22Rv1 (cell line): ENCODE measurements at regions not wholly inside any gene's neighbourhood (a gene's known extent, or its start where the extent isn't known, plus 50 kb on each side); places are given as distances from the start of the nearest gene placed in this dataset.

ENCODE experiments used
- ZFX ChIP-seq: fragments of 450-650 bp; IDR thresholded peaks from 2 replicates; pipeline ENCODE4 v1.6.1; 2017; ENCODE audit warnings: antibody characterized with exemption, borderline replicate concordance
- TF ChIP-seq, protein P1 (sequence below): fragments of 450-650 bp; IDR thresholded peaks from 2 replicates; pipeline ENCODE4 v1.5.1; 2017; ENCODE audit warnings: mild to moderate bottlenecking

- TF ChIP-seq, protein P1, sequence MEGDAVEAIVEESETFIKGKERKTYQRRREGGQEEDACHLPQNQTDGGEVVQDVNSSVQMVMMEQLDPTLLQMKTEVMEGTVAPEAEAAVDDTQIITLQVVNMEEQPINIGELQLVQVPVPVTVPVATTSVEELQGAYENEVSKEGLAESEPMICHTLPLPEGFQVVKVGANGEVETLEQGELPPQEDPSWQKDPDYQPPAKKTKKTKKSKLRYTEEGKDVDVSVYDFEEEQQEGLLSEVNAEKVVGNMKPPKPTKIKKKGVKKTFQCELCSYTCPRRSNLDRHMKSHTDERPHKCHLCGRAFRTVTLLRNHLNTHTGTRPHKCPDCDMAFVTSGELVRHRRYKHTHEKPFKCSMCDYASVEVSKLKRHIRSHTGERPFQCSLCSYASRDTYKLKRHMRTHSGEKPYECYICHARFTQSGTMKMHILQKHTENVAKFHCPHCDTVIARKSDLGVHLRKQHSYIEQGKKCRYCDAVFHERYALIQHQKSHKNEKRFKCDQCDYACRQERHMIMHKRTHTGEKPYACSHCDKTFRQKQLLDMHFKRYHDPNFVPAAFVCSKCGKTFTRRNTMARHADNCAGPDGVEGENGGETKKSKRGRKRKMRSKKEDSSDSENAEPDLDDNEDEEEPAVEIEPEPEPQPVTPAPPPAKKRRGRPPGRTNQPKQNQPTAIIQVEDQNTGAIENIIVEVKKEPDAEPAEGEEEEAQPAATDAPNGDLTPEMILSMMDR: no peak
- no peak for TF ChIP-seq ZFX
Measured at GRCh38 chr22:12601870-12602779, 2925.9 kb upstream of the OR11H1 start.
